Stomach (tissue), 8 donors: ENCODE measurements at regions not wholly inside any gene's neighbourhood (a gene's known extent, or its start where the extent isn't known, plus 50 kb on each side); places are given as distances from the start of the nearest gene placed in this dataset.

Experiments used
- DNase-seq, 2 donors: peaks; one replicate each; pipeline versions ENCODE4 v3.0.0 to v3.0.0-alpha.2; 2013 to 2019
- H3K27ac ChIP-seq, 5 donors: fragments of 200-600 bp in 4 of 5; sonication (generic) in 4 of 5; one replicate each; pipeline ENCODE4 v1.5.1; 2013 to 2019; ENCODE audit warnings: mild to moderate bottlenecking in 1 of 5, moderate library complexity in 1 of 5
- H3K27me3 ChIP-seq, 3 donors: fragments of 200-600 bp; sonication (generic); one replicate each; pipeline ENCODE4 v1.5.1; 2017 to 2019; ENCODE audit warnings: mixed run types in 1 of 3
- H3K36me3 ChIP-seq, 4 donors: fragments of 200-600 bp; sonication (generic); 1 replicate in 3 of 4; 2 replicates in 1 of 4; pipeline ENCODE4 v1.5.1; 2016 to 2019
- H3K4me1 ChIP-seq, 4 donors: fragments of 200-600 bp; sonication (generic); one replicate each; pipeline ENCODE4 v1.5.1; 2016 to 2019
- H3K4me3 ChIP-seq, 4 donors: fragments of 200-600 bp; sonication (generic) in 3 of 4; one replicate each; pipeline ENCODE4 v1.5.1; 2016 to 2019; ENCODE audit warnings: mild to moderate bottlenecking in 1 of 4
- H3K9me3 ChIP-seq, 4 donors: fragments of 200-600 bp; sonication (generic); one replicate each; pipeline ENCODE4 v1.5.1; 2016 to 2019
- CTCF ChIP-seq, 7 experiments: fragments of 450-650 bp in 4 of 7; fragments of 200-600 bp in 3 of 7; sonication (generic) in 3 of 7; IDR thresholded peaks; one replicate each; pipeline ENCODE4 v1.5.1; 2016 to 2019; ENCODE audit warnings: antibody characterized with exemption in 7 of 7, control low read depth in 2 of 7, mild to moderate bottlenecking in 1 of 7
- EP300 ChIP-seq: sonication (generic); formaldehyde crosslinking; IDR thresholded peaks from one replicate; pipeline ENCODE4 v1.6.1; 2017; ENCODE audit warnings: antibody characterized with exemption
- POLR2A ChIP-seq, 4 donors: fragments of 450-650 bp; IDR thresholded peaks; one replicate each; pipeline ENCODE4 v1.6.1; 2016; ENCODE audit warnings: antibody characterized with exemption in 4 of 4, control low read depth in 2 of 4, mild to moderate bottlenecking in 1 of 4, moderate library complexity in 1 of 4
- POLR2AphosphoS5 ChIP-seq, 3 donors: sonication (generic); formaldehyde crosslinking; IDR thresholded peaks; one replicate each; pipeline ENCODE4 v1.6.1; 2016; ENCODE audit warnings: antibody characterized with exemption in 3 of 3
- WGBS, 5 donors: extraction: QIAGEN DNeasy Blood & Tissue Kit in 3 of 5; methylation state at CpG; one replicate each; pipeline versions ENCODE4 v1.1.5 to v1.1.7; 2013 to 2018; 5-methylcytosine and 5-hydroxymethylcytosine counted together
- intact Hi-C: fragments of 100-400 bp; cut with DNase I; formaldehyde crosslinking; loops from one replicate; pipeline ENCODE4 v1.15.1; 2023; ENCODE audit warnings: low total_unique reads
- donor health status: healthy with polysubstance abuse.
- donor health status: Bipolar disorder and iron deficiency.
- donor health status: healthy.

GRCh38 chr2:226554701-226555100, 244.9 kb downstream of the IRS1 start:
- H3K27ac ChIP-seq, result no peak overlapping the region
- WGBS, 5 donors, result 29 to 51% (median 43%) methylated on average over 1 of the region's 1 CpG
- intact Hi-C loops, result no loop called here
- H3K4me1 ChIP-seq, result no peaks in the 10 kb centered on the region
- no peaks in the 10 kb centered on the region for H3K36me3 ChIP-seq
- H3K9me3 ChIP-seq, result no peaks in the 10 kb centered on the region
- H3K27me3 ChIP-seq, result no peaks in the 10 kb centered on the region
- TF ChIP-seq POLR2AphosphoS5 (IDR thresholded peaks at IDR 0.05) (no peak), POLR2A (IDR thresholded peaks at IDR 0.05) (no peak), CTCF (IDR thresholded peaks at IDR 0.05) (no peak), EP300 (no peak)
- no peak overlapping the region for H3K4me3 ChIP-seq
- DNase-seq, result no peak

GRCh38 chr2:226553333-226553732, 246.3 kb downstream of the IRS1 start:
- Histone ChIP-seq H3K4me3 (no peak overlapping the region), H3K27ac (no peak overlapping the region), H3K4me1 (no peaks in the 10 kb centered on the region), H3K27me3 (no peaks in the 10 kb centered on the region), H3K9me3 (no peaks in the 10 kb centered on the region), H3K36me3 (no peaks in the 10 kb centered on the region)
- WGBS, 5 donors, result 64 to 77% (median 72%) methylated on average over 3 of the region's 3 CpGs
- DNase-seq, result no peak
- no peak for TF ChIP-seq POLR2AphosphoS5 (IDR thresholded peaks at IDR 0.05)
- TF ChIP-seq CTCF (IDR thresholded peaks at IDR 0.05), result no peak
- no peak for TF ChIP-seq POLR2A (IDR thresholded peaks at IDR 0.05)
- TF ChIP-seq EP300, result no peak
- intact Hi-C loops, result no loop called here

GRCh38 chr2:226552571-226553285, 246.9 kb downstream of the IRS1 start:
- Histone ChIP-seq H3K4me3 (no peak overlapping the region), H3K36me3 (no peaks in the 10 kb centered on the region), H3K9me3 (no peaks in the 10 kb centered on the region), H3K4me1 (no peaks in the 10 kb centered on the region), H3K27me3 (no peaks in the 10 kb centered on the region), H3K27ac (no peak overlapping the region)
- TF ChIP-seq POLR2A (IDR thresholded peaks at IDR 0.05) (no peak), EP300 (no peak), CTCF (IDR thresholded peaks at IDR 0.05) (no peak)
- DNase-seq, result no peak
- intact Hi-C loops, result no loop called here
- WGBS, 5 donors, result 68 to 75% (median 72%) methylated on average over 5 of the region's 5 CpGs

- DNase-seq, result no peak
- H3K9me3 ChIP-seq, result no peaks in the 10 kb centered on the region
- no peak overlapping the region for H3K27ac ChIP-seq
- no peak overlapping the region for H3K4me3 ChIP-seq
- no peaks in the 10 kb centered on the region for H3K27me3 ChIP-seq
- no peaks in the 10 kb centered on the region for H3K4me1 ChIP-seq
- intact Hi-C loops, result no loop called here
- TF ChIP-seq EP300 (no peak), POLR2AphosphoS5 (IDR thresholded peaks at IDR 0.05) (no peak), POLR2A (IDR thresholded peaks at IDR 0.05) (no peak), CTCF (IDR thresholded peaks at IDR 0.05) (no peak)
- no peaks in the 10 kb centered on the region for H3K36me3 ChIP-seq
- 75 to 85% (median 80%) methylated on average over 3 of the region's 3 CpGs for WGBS, 5 donors
These were observed 247.9 kb downstream of the IRS1 start for GRCh38 chr2:226551522-226552250.
